SK-N-SH treated with all-trans-retinoic acid at 6 μM for 48 hours (cell line): ENCODE measurements at regions not wholly inside any gene's neighbourhood (a gene's known extent, or its start where the extent isn't known, plus 50 kb on each side); places are given as distances from the start of the nearest gene placed in this dataset.

Experiments
- BACH2 ChIP-seq: fragments of 250-450 bp; sonication (Bioruptor Pico); IDR thresholded peaks from 2 replicates; pipeline ENCODE4 v1.9.0; 2021; ENCODE audit warnings: mild to moderate bottlenecking, borderline replicate concordance
- PATZ1 ChIP-seq: fragments of 250-450 bp; sonication (Bioruptor Pico); IDR thresholded peaks from 2 replicates; pipeline ENCODE4 v1.8.0; 2020; ENCODE audit warnings: mild to moderate bottlenecking, moderate library complexity, borderline replicate concordance

- no peak for TF ChIP-seq PATZ1 (CRISPR knock-in tag)
- TF ChIP-seq BACH2 (CRISPR knock-in tag) = no peak
Measured at GRCh38 chr15:61481886-61482285, 252.8 kb upstream of the RORA start.
